GM12864 (cell line): ENCODE measurements at regions not wholly inside any gene's neighbourhood (a gene's known extent, or its start where the extent isn't known, plus 50 kb on each side); places are given as distances from the start of the nearest gene placed in this dataset.

ENCODE experiments used
- DNase-seq: peaks from one replicate; pipeline ENCODE4 v3.0.0-alpha.2; 2011; ENCODE audit warnings: low read depth
- H3K4me3 ChIP-seq: 2 replicates; pipeline ENCODE4 v1.5.1; 2011; ENCODE audit warnings: mild to moderate bottlenecking, low read depth, low read length, control low read depth
- CTCF ChIP-seq: IDR thresholded peaks from 2 replicates; pipeline ENCODE4 v1.5.1; 2011; ENCODE audit warnings: low read depth, mild to moderate bottlenecking, moderate library complexity, low read length, control low read depth, inconsistent platforms; ENCODE audit errors: missing control alignments

GRCh38 chr12:28121899-28122655 is 68.2 kb upstream of the CCDC91 start:
- no peak for DNase-seq
- H3K4me3 ChIP-seq = no peak overlapping the region
- no peak for TF ChIP-seq CTCF

GRCh38 chr12:28122756-28123155 is 67.5 kb upstream of the CCDC91 start:
- DNase-seq = no peak
- no peak for TF ChIP-seq CTCF
- H3K4me3 ChIP-seq = no peak overlapping the region

GRCh38 chr12:28127455-28127854 is 62.8 kb upstream of the CCDC91 start:
- no peak overlapping the region for H3K4me3 ChIP-seq
- no peak for DNase-seq
- no peak for TF ChIP-seq CTCF

GRCh38 chr12:28129031-28129430 is 61.2 kb upstream of the CCDC91 start:
- DNase-seq = no peak
- no peak for TF ChIP-seq CTCF

GRCh38 chr12:28130234-28130624 is 60.0 kb upstream of the CCDC91 start:
- DNase-seq = no peak
- H3K4me3 ChIP-seq = no peak overlapping the region
- TF ChIP-seq CTCF = no peak

More at GRCh38 chr12:28129031-28129430, 61.2 kb upstream of the CCDC91 start:
- H3K4me3 ChIP-seq = no peak overlapping the region

- DNase-seq = no peak
- H3K4me3 ChIP-seq = no peak overlapping the region
- no peak for TF ChIP-seq CTCF
Observed at GRCh38 chr12:28130625-28131598, 59.3 kb upstream of the CCDC91 start.
